HCT116 (cell line): ENCODE measurements at regions not wholly inside any gene's neighbourhood (a gene's known extent, or its start where the extent isn't known, plus 50 kb on each side); places are given as distances from the start of the nearest gene placed in this dataset.

Source experiments
- CEBPB ChIP-seq: IDR thresholded peaks from 2 replicates; pipeline ENCODE4 v1.6.1; 2012; ENCODE audit warnings: low read depth
- CTCF ChIP-seq, 3 experiments: fragments of 200-600 bp in 1 of 3; sonication (generic) in 1 of 3; IDR thresholded peaks in 2 of 3; conservative IDR thresholded peaks in 1 of 3; 2 replicates each; pipeline ENCODE4 v1.5.1; 2012 to 2017; ENCODE audit warnings: low read depth in 2 of 3, low read length in 2 of 3, antibody characterized with exemption in 1 of 3, borderline replicate concordance in 1 of 3, control low read depth in 1 of 3, mild to moderate bottlenecking in 1 of 3, mixed read lengths in 1 of 3, mixed run types in 1 of 3, moderate library complexity in 1 of 3; ENCODE audit not compliant: insufficient read depth in 1 of 3
- EZH2 ChIP-seq: fragments of 200-600 bp; sonication (generic); IDR thresholded peaks from 2 replicates; pipeline ENCODE4 v1.6.1; 2017; ENCODE audit warnings: antibody characterized with exemption, mixed run types
- EZH2phosphoT487 ChIP-seq: fragments of 200-600 bp; IDR thresholded peaks from 2 replicates; pipeline ENCODE4 v1.6.1; 2018; ENCODE audit warnings: antibody characterized with exemption, borderline replicate concordance
- POLR2A ChIP-seq: IDR thresholded peaks from 2 replicates; pipeline ENCODE4 v1.7.0; 2011; ENCODE audit warnings: borderline replicate concordance; ENCODE audit not compliant: insufficient read depth, insufficient read length; ENCODE audit errors: extremely low read depth
- POLR2AphosphoS5 ChIP-seq: IDR thresholded peaks from 2 replicates; pipeline ENCODE4 v1.6.1; 2011; ENCODE audit warnings: mild to moderate bottlenecking, low read depth, low read length, moderate library complexity
- REST ChIP-seq: IDR thresholded peaks from 2 replicates; pipeline ENCODE4 v1.6.1; 2012; ENCODE audit warnings: low read depth

- TF ChIP-seq CTCF (IDR thresholded peaks at IDR 0.05 in 2 of 3, conservative IDR thresholded peaks at IDR 0.05 in 1 of 3; ENCODE audit: borderline replicate concordance in 1 of 3, insufficient read depth in 1 of 3, low read depth in 2 of 3, low read length in 2 of 3), result no peak
- TF ChIP-seq POLR2AphosphoS5, result no peak
- TF ChIP-seq EZH2, result no peak
- TF ChIP-seq POLR2A, result no peak
- no peak for TF ChIP-seq EZH2phosphoT487
- TF ChIP-seq CEBPB, result no peak
- TF ChIP-seq REST, result no peak
Measured at GRCh38 chr20:23248461-23248882, 102.1 kb upstream of the NXT1 start.
